ENCODE measurements at regions not wholly inside any gene's neighbourhood (a gene's known extent, or its start where the extent isn't known, plus 50 kb on each side); places are given as distances from the start of the nearest gene placed in this dataset.

DNA sequence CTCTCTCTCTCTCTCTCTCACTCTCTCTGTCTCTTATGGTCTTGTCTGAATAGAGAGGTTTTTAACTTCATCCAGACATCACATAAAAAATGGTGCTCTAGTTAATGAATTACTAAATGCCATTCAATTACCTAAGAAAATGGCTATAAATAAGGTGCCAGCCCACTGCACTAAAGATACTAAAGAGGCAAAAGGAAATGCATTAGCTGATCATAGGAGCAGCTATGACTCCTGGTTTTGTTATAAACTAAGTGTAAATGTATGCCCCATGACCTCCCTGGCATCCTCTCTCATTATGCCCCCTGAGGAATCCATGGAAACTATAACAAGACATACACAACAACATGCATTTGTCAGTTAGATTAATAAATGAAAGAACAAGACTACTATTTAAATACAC is 57.5 kb upstream of the PDC start:
- CTCF ChIA-PET, result no interaction called here
- H3K36me3 ChIP-seq (ENCODE audit: control insufficient read depth in 2 of 2, insufficient read depth in 1 of 2, low read length in 2 of 2), result no peaks in the 10 kb centered on the region
- H3K27ac ChIP-seq (ENCODE audit: extremely low read depth, low read depth, low read length), result no peak overlapping the region
- H3K9me3 ChIP-seq (ENCODE audit: control insufficient read depth, insufficient read depth, low read depth, low read length), result no peaks in the 10 kb centered on the region
- no peak for TF ChIP-seq GFI1B (tag by site-specific recombination; IDR thresholded peaks at IDR 0.05)
- TF ChIP-seq ZNF274 (IDR thresholded peaks at IDR 0.05; ENCODE audit: low read length), result no peak
- TF ChIP-seq ZNF274 (tag by site-specific recombination; IDR thresholded peaks at IDR 0.05; ENCODE audit: borderline replicate concordance), result no peak
- no peak overlapping the region for H3K4me3 ChIP-seq (ENCODE audit: low read depth, low read length)
- POLR2A ChIA-PET, result no interaction called here
- H3K4me1 ChIP-seq (ENCODE audit: control insufficient read depth, insufficient read depth, low read length), result no peaks in the 10 kb centered on the region

DNA sequence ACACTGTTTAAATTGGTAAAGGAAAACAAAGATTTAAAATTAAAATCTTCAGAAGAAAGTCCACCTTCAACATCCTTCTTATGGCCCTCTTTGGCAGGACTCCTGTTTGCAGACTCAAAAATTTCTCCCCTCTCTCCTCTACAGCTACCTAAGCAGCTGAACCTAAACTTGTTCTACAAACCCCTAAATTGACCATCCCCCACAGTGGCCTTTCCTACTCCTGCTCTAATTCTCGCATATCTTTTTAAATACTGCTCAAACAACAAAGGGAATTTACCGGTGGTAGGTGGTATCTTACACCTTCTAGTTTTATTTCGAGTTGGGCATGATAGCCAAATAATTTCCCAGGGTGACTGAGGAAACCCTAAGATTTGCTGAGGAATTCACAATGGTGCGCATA is 53.5 kb upstream of the PDC start:
- Histone ChIP-seq H3K4me3 (ENCODE audit: low read depth, low read length) (no peak overlapping the region), H3K9me3 (ENCODE audit: control insufficient read depth, insufficient read depth, low read depth, low read length) (no peaks in the 10 kb centered on the region), H3K36me3 (ENCODE audit: control insufficient read depth in 2 of 2, insufficient read depth in 1 of 2, low read length in 2 of 2) (no peaks in the 10 kb centered on the region), H3K27ac (ENCODE audit: extremely low read depth, low read depth, low read length) (no peak overlapping the region), H3K4me1 (ENCODE audit: control insufficient read depth, insufficient read depth, low read length) (no peaks in the 10 kb centered on the region)
- ChIA-PET POLR2A (no interaction called here), CTCF (interaction anchor here (0.6 kb wide), 1 partner anchor 475 kb away, joined by 3 read pairs; no protein-coding TSS in a partner anchor)
- TF ChIP-seq ZSCAN23 (tag by site-specific recombination; IDR thresholded peaks at IDR 0.05), result no peak
- TF ChIP-seq, protein P1, sequence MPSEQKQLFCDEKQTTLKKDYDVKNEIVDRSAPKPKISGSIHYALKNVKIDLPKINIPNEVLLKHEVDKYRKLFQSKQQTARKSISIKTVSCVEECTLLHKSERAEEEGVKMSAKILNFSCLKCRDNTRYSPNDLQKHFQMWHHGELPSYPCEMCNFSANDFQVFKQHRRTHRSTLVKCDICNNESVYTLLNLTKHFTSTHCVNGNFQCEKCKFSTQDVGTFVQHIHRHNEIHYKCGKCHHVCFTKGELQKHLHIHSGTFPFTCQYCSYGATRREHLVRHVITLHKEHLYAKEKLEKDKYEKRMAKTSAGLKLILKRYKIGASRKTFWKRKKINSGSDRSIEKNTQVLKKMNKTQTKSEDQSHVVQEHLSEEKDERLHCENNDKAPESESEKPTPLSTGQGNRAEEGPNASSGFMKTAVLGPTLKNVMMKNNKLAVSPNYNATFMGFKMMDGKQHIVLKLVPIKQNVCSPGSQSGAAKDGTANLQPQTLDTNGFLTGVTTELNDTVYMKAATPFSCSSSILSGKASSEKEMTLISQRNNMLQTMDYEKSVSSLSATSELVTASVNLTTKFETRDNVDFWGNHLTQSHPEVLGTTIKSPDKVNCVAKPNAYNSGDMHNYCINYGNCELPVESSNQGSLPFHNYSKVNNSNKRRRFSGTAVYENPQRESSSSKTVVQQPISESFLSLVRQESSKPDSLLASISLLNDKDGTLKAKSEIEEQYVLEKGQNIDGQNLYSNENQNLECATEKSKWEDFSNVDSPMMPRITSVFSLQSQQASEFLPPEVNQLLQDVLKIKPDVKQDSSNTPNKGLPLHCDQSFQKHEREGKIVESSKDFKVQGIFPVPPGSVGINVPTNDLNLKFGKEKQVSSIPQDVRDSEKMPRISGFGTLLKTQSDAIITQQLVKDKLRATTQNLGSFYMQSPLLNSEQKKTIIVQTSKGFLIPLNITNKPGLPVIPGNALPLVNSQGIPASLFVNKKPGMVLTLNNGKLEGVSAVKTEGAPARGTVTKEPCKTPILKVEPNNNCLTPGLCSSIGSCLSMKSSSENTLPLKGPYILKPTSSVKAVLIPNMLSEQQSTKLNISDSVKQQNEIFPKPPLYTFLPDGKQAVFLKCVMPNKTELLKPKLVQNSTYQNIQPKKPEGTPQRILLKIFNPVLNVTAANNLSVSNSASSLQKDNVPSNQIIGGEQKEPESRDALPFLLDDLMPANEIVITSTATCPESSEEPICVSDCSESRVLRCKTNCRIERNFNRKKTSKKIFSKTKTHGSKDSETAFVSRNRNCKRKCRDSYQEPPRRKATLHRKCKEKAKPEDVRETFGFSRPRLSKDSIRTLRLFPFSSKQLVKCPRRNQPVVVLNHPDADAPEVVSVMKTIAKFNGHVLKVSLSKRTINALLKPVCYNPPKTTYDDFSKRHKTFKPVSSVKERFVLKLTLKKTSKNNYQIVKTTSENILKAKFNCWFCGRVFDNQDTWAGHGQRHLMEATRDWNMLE (tag by site-specific recombination; conservative IDR thresholded peaks at IDR 0.05; ENCODE audit: low read depth), result no peak
- TF ChIP-seq ZXDB (tag by site-specific recombination; IDR thresholded peaks at IDR 0.05), result no peak
- TF ChIP-seq, protein P2, sequence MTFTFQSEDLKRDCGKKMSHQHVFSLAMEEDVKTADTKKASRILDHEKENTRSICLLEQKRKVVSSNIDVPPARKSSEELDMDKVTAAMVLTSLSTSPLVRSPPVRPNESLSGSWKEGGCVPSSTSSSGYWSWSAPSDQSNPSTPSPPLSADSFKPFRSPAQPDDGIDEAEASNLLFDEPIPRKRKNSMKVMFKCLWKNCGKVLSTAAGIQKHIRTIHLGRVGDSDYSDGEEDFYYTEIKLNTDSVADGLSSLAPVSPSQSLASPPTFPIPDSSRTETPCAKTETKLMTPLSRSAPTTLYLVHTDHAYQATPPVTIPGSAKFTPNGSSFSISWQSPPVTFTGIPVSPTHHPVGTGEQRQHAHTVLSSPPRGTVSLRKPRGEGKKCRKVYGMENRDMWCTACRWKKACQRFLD (tag by site-specific recombination; IDR thresholded peaks at IDR 0.05), result no peak
- TF ChIP-seq ZNF214 (tag by site-specific recombination; IDR thresholded peaks at IDR 0.05; ENCODE audit: borderline replicate concordance), result no peak
- no peak for TF ChIP-seq ZNF274 (IDR thresholded peaks at IDR 0.05; ENCODE audit: low read length)
- TF ChIP-seq ZNF274 (tag by site-specific recombination; IDR thresholded peaks at IDR 0.05; ENCODE audit: borderline replicate concordance), result no peak
- TF ChIP-seq ZNF555 (tag by site-specific recombination; conservative IDR thresholded peaks at IDR 0.05), result no peak
- TF ChIP-seq, protein P3, sequence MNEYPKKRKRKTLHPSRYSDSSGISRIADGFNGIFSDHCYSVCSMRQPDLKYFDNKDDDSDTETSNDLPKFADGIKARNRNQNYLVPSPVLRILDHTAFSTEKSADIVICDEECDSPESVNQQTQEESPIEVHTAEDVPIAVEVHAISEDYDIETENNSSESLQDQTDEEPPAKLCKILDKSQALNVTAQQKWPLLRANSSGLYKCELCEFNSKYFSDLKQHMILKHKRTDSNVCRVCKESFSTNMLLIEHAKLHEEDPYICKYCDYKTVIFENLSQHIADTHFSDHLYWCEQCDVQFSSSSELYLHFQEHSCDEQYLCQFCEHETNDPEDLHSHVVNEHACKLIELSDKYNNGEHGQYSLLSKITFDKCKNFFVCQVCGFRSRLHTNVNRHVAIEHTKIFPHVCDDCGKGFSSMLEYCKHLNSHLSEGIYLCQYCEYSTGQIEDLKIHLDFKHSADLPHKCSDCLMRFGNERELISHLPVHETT (tag by site-specific recombination; IDR thresholded peaks at IDR 0.05), result no peak
- TF ChIP-seq, protein P4, sequence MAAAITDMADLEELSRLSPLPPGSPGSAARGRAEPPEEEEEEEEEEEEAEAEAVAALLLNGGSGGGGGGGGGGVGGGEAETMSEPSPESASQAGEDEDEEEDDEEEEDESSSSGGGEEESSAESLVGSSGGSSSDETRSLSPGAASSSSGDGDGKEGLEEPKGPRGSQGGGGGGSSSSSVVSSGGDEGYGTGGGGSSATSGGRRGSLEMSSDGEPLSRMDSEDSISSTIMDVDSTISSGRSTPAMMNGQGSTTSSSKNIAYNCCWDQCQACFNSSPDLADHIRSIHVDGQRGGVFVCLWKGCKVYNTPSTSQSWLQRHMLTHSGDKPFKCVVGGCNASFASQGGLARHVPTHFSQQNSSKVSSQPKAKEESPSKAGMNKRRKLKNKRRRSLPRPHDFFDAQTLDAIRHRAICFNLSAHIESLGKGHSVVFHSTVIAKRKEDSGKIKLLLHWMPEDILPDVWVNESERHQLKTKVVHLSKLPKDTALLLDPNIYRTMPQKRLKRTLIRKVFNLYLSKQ (tag by site-specific recombination; IDR thresholded peaks at IDR 0.05; ENCODE audit: borderline replicate concordance), result no peak

DNA sequence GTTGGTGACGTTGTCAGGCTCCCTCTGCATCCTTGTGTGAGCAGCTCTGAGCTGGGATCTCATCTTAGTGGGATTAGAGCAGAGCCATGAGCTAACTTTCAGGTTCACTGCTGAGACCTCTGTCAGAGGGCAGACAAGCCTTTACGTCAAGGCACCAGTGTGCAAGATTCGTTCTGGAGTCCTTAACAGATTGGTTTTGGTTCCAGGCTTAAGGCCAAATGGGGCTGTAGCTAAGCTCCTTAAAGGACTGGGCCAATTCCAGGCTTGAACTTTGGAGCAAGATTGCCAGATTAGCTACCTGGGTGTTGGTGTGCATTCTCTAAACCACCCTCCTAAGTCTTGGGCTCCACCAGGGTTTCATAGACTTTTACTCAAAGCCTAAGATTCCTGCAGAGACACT is 52.6 kb upstream of the PDC start:
- ChIA-PET POLR2A (no interaction called here), CTCF (no interaction called here)
- Histone ChIP-seq H3K9me3 (ENCODE audit: control insufficient read depth, insufficient read depth, low read depth, low read length) (no peaks in the 10 kb centered on the region), H3K36me3 (ENCODE audit: control insufficient read depth in 2 of 2, insufficient read depth in 1 of 2, low read length in 2 of 2) (no peaks in the 10 kb centered on the region), H3K27ac (ENCODE audit: extremely low read depth, low read depth, low read length) (no peak overlapping the region), H3K4me1 (ENCODE audit: control insufficient read depth, insufficient read depth, low read length) (no peaks in the 10 kb centered on the region), H3K4me3 (ENCODE audit: low read depth, low read length) (no peak overlapping the region)
- no peak for TF ChIP-seq ZNF610 (tag by site-specific recombination; IDR thresholded peaks at IDR 0.05; ENCODE audit: borderline replicate concordance)
- TF ChIP-seq, protein P5, sequence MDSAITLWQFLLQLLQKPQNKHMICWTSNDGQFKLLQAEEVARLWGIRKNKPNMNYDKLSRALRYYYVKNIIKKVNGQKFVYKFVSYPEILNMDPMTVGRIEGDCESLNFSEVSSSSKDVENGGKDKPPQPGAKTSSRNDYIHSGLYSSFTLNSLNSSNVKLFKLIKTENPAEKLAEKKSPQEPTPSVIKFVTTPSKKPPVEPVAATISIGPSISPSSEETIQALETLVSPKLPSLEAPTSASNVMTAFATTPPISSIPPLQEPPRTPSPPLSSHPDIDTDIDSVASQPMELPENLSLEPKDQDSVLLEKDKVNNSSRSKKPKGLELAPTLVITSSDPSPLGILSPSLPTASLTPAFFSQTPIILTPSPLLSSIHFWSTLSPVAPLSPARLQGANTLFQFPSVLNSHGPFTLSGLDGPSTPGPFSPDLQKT (IDR thresholded peaks at IDR 0.05; ENCODE audit: borderline replicate concordance, low read depth, low read length), result no peak

Data from HEK293 (cell line).